GM12878 (cell line): ENCODE measurements at regions not wholly inside any gene's neighbourhood (a gene's known extent, or its start where the extent isn't known, plus 50 kb on each side); places are given as distances from the start of the nearest gene placed in this dataset.

ENCODE experiments used
- ATAC-seq: fragments of 200-7000 bp; cut with Tn5 transposase; 3 replicates; pipeline ENCODE4 v1.9.1; 2020; ENCODE audit warnings: mild to moderate bottlenecking, moderate library complexity
- BruUV-seq: library from RNA; stranded (reverse); fragments of 400-500 nt; replicated peaks from 2 replicates; lab custom pipeline; 2021; lab: Mats Ljungman, UMichigan
- CTCF ChIA-PET: fragments of 300-600 bp; sonication (Branson Sonifier 250); formaldehyde crosslinking; extraction: SDS; loops from one replicate; lab custom pipeline; 2021; ENCODE audit warnings: inconsistent platforms; lab: Yijun Ruan, JAX
- POLR2A ChIA-PET: fragments of 350-600 bp; formaldehyde crosslinking; extraction: SDS; loops from one replicate; lab custom pipeline; 2021; ENCODE audit warnings: inconsistent platforms; lab: Charles Lee
- RAD21 ChIA-PET: fragments of 300-600 bp; sonication (Branson Sonifier 250); formaldehyde crosslinking; loops from one replicate; lab custom pipeline; 2023; ENCODE audit warnings: antibody characterized with exemption; ENCODE audit not compliant: unreplicated experiment; lab: Charles Lee
- SMC1A ChIA-PET: fragments of 300-600 bp; sonication (Branson Sonifier 250); formaldehyde crosslinking; loops from one replicate; lab custom pipeline; 2023; ENCODE audit not compliant: unreplicated experiment, uncharacterized antibody; lab: Charles Lee
- DNase-seq: peaks from one replicate; pipeline ENCODE4 v3.0.0-alpha.2; 2011; ENCODE audit warnings: low read depth, low spot score
- FAIRE-seq: peaks from 3 replicates; lab custom pipeline; 2011; peaks lifted over from hg19 to GRCh38; lab: Jason Lieb, UNC
- H2AFZ ChIP-seq: 2 replicates; pipeline ENCODE4 v1.6.0; 2011; ENCODE audit warnings: low read depth, low read length, control low read depth; ENCODE audit not compliant: control insufficient read depth
- H3K27ac ChIP-seq: 2 replicates; pipeline ENCODE4 v1.5.1; 2011; ENCODE audit warnings: control low read depth; ENCODE audit not compliant: control insufficient read depth, insufficient read depth
- H3K27me3 ChIP-seq, 2 experiments: replicated peaks in 1 of 2; 2 replicates each; pipeline versions ENCODE4 v1.6.0 to v1.6.1; 2011; ENCODE audit warnings: low read length in 1 of 2; ENCODE audit not compliant: control insufficient read depth in 2 of 2, insufficient read depth in 2 of 2
- H3K36me3 ChIP-seq, 2 experiments: 2 replicates each; pipeline ENCODE4 v1.5.1; 2011; ENCODE audit warnings: low read length in 1 of 2; ENCODE audit not compliant: control insufficient read depth in 2 of 2, insufficient read depth in 2 of 2
- H3K4me1 ChIP-seq: 2 replicates; pipeline ENCODE4 v1.6.1; 2011; ENCODE audit warnings: mild to moderate bottlenecking, low read length, moderate library complexity, mixed read lengths; ENCODE audit not compliant: control insufficient read depth, insufficient read depth
- H3K4me2 ChIP-seq: 2 replicates; pipeline ENCODE4 v1.6.0; 2011; ENCODE audit warnings: control low read depth; ENCODE audit not compliant: control insufficient read depth, insufficient read depth
- H3K4me3 ChIP-seq: fragments of 200-600 bp; sonication (generic); 2 replicates; pipeline ENCODE4 v1.5.1; 2016
- H3K79me2 ChIP-seq: 2 replicates; pipeline ENCODE4 v1.6.0; 2011; ENCODE audit warnings: low read length; ENCODE audit not compliant: control insufficient read depth, insufficient read depth
- H3K9ac ChIP-seq: 2 replicates; pipeline ENCODE4 v1.8.0; 2011; ENCODE audit warnings: low read length, control low read depth, mixed read lengths; ENCODE audit not compliant: control insufficient read depth, insufficient read depth
- H3K9me3 ChIP-seq: replicated peaks from 3 replicates; pipeline ENCODE4 v1.5.1; 2011; ENCODE audit warnings: mild to moderate bottlenecking, low read length; ENCODE audit not compliant: control insufficient read depth, insufficient read depth
- H4K20me1 ChIP-seq: 2 replicates; pipeline ENCODE4 v1.6.0; 2011; ENCODE audit not compliant: control insufficient read depth, insufficient read depth
- ATF2 ChIP-seq: IDR thresholded peaks from 2 replicates; pipeline ENCODE4 v1.6.1; 2012; ENCODE audit warnings: low read length, inconsistent platforms
- FOXM1 ChIP-seq: IDR thresholded peaks from 2 replicates; pipeline ENCODE4 v1.6.1; 2012; ENCODE audit warnings: low read depth, mild to moderate bottlenecking, inconsistent platforms, low read length, moderate library complexity
- GATAD2B ChIP-seq: fragments of 450-650 bp; conservative IDR thresholded peaks from 2 replicates; pipeline ENCODE4 v1.6.1; 2017; ENCODE audit warnings: low read depth, mild to moderate bottlenecking, moderate library complexity
- IRF5 ChIP-seq: fragments of 450-650 bp; IDR thresholded peaks from 2 replicates; pipeline ENCODE4 v1.6.1; 2017; ENCODE audit warnings: borderline replicate concordance
- KLF5 ChIP-seq: fragments of 450-650 bp; IDR thresholded peaks from 2 replicates; pipeline ENCODE4 v1.6.1; 2014; ENCODE audit warnings: mild to moderate bottlenecking; ENCODE audit not compliant: partially characterized antibody
- PML ChIP-seq: IDR thresholded peaks from 2 replicates; pipeline ENCODE4 v1.6.1; 2012; ENCODE audit warnings: low read length, inconsistent platforms
- POLR2A ChIP-seq: IDR thresholded peaks from 2 replicates; pipeline ENCODE4 v1.6.1; 2011; ENCODE audit warnings: low read depth, mild to moderate bottlenecking, low read length
- RUNX3 ChIP-seq: IDR thresholded peaks from 2 replicates; pipeline ENCODE4 v1.6.1; 2012; ENCODE audit warnings: low read length, inconsistent platforms
- TCF3 ChIP-seq: IDR thresholded peaks from 2 replicates; pipeline ENCODE4 v1.6.1; 2012; ENCODE audit warnings: low read depth, mild to moderate bottlenecking, low read length, borderline replicate concordance; ENCODE audit not compliant: insufficient read depth
- YY1 ChIP-seq: IDR thresholded peaks from 2 replicates; pipeline ENCODE4 v1.6.1; 2011; ENCODE audit warnings: low read depth, mild to moderate bottlenecking, low read length
- WGBS: methylation state at CpG from one replicate; pipeline ENCODE4 v1.1.6; 2016; ENCODE audit warnings: low lambda C conversion rate; ENCODE audit not compliant: insufficient replicate concordance, insufficient coverage; ENCODE audit errors: missing lambda C conversion rate; 5-methylcytosine and 5-hydroxymethylcytosine counted together
- in situ Hi-C: fragments of 300-500 bp; cut with MboI; formaldehyde crosslinking; loops from 9 replicates; pipeline ENCODE4 v1.14.3; 2018; ENCODE audit warnings: mixed read lengths
- intact Hi-C: fragments of 100-400 bp; cut with micrococcal nuclease; formaldehyde crosslinking; loops from one replicate; pipeline ENCODE4 v1.14.2; 2022; ENCODE audit not compliant: unreplicated experiment
- TF ChIP-seq, protein P1 (sequence below): fragments of 150-350 bp; IDR thresholded peaks from 2 replicates; pipeline ENCODE4 v1.6.1; 2016; ENCODE audit warnings: low read depth, low read length

- in situ Hi-C loops (no loop called here), intact Hi-C loops (no loop called here)
- no peaks in the 10 kb centered on the region for H3K79me2 ChIP-seq
- ChIA-PET SMC1A (interaction anchor here (1.2 kb wide), 1 partner anchor 24 kb away, joined by 3 read pairs; no protein-coding TSS in a partner anchor), RAD21 (no interaction called here), CTCF (no interaction called here)
- BruUV-seq: no TSS peak
- no peak overlapping the region for H3K9ac ChIP-seq
- H4K20me1 ChIP-seq: no peaks in the 10 kb centered on the region
- no peak overlapping the region for H3K4me3 ChIP-seq
- ATAC-seq (no peak), FAIRE-seq (no peak), DNase-seq (no peak)
- H3K27me3 ChIP-seq: no peaks in the 10 kb centered on the region; a peak in 1 of 4 replicates
- no peak overlapping the region for H3K27ac ChIP-seq
- H2AFZ ChIP-seq: no peak overlapping the region
- H3K4me2 ChIP-seq: no peak overlapping the region
- no peaks in the 10 kb centered on the region for H3K4me1 ChIP-seq
- H3K36me3 ChIP-seq: no peaks in the 10 kb centered on the region
- TF ChIP-seq POLR2A (no peak), TCF3 (no peak), GATAD2B (no peak), PML (no peak), KLF5 (no peak), RUNX3 (no peak), YY1 (no peak), ATF2 (no peak)
- TF ChIP-seq, all 136 proteins: peak for 0
- H3K9me3 ChIP-seq: no peaks in the 10 kb centered on the region
- POLR2A ChIA-PET: no interaction called here
- 4% methylated on average over 2 of the region's 2 CpGs for WGBS
These were observed 215.9 kb downstream of the SP3 start for GRCh38 chr2:173749315-173749714.

DNA sequence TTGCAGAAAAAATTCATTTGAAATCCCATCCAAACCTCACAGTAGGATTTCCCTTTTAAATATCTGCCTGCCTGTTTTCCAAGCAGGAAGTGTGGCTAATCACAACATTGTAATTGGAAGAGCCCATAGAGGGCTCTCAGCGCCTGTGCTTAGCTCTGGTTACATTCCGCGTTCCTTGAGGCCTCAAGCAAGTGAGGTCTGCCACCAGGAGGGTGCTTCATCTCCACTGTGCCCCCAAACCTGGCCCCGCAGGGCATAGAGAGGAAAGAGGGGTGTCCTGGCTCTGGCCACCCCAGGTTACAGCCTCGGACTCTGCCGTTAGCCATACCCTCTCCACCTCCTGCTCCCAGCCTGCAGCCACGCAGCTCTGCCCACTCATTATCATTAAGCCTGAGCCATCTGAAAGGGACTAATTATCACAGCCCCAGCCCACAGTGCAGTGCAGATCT, 214.8 kb downstream of the SP3 start:
- H3K4me1 ChIP-seq: no peaks in the 10 kb centered on the region
- ChIA-PET SMC1A (interaction anchor here (0.7 kb wide), 1 partner anchor 233 kb away, joined by 4 read pairs; no protein-coding TSS in a partner anchor), POLR2A (no interaction called here), CTCF (no interaction called here), RAD21 (no interaction called here)
- H2AFZ ChIP-seq: no peak overlapping the region
- no peak overlapping the region for H3K4me2 ChIP-seq
- in situ Hi-C loops: no loop called here
- no peak overlapping the region for H3K27ac ChIP-seq
- no peak overlapping the region for H3K9ac ChIP-seq
- H3K36me3 ChIP-seq: no peaks in the 10 kb centered on the region
- intact Hi-C loops: loop anchor here (10.0 kb wide), 2 partner anchors 294 to 584 kb away; partner anchors contain the start of gene SP9
- H4K20me1 ChIP-seq: no peaks in the 10 kb centered on the region
- H3K4me3 ChIP-seq: no peak overlapping the region
- no TSS peak for BruUV-seq
- no peaks in the 10 kb centered on the region; a peak in 1 of 4 replicates for H3K27me3 ChIP-seq
- no peaks in the 10 kb centered on the region for H3K79me2 ChIP-seq
- DNase-seq: no peak
- no peaks in the 10 kb centered on the region for H3K9me3 ChIP-seq
- WGBS: 52% methylated on average over 7 of the region's 7 CpGs
- TF ChIP-seq FOXM1: no peak
- TF ChIP-seq GATAD2B: no peak
- TF ChIP-seq, protein P1, sequence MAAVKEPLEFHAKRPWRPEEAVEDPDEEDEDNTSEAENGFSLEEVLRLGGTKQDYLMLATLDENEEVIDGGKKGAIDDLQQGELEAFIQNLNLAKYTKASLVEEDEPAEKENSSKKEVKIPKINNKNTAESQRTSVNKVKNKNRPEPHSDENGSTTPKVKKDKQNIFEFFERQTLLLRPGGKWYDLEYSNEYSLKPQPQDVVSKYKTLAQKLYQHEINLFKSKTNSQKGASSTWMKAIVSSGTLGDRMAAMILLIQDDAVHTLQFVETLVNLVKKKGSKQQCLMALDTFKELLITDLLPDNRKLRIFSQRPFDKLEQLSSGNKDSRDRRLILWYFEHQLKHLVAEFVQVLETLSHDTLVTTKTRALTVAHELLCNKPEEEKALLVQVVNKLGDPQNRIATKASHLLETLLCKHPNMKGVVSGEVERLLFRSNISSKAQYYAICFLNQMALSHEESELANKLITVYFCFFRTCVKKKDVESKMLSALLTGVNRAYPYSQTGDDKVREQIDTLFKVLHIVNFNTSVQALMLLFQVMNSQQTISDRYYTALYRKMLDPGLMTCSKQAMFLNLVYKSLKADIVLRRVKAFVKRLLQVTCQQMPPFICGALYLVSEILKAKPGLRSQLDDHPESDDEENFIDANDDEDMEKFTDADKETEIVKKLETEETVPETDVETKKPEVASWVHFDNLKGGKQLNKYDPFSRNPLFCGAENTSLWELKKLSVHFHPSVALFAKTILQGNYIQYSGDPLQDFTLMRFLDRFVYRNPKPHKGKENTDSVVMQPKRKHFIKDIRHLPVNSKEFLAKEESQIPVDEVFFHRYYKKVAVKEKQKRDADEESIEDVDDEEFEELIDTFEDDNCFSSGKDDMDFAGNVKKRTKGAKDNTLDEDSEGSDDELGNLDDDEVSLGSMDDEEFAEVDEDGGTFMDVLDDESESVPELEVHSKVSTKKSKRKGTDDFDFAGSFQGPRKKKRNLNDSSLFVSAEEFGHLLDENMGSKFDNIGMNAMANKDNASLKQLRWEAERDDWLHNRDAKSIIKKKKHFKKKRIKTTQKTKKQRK: no peak
- TF ChIP-seq IRF5: no peak
- ATAC-seq: no peak
- FAIRE-seq: no peak
